Upper lobe of left lung (tissue), 6 donors: ENCODE measurements at regions not wholly inside any gene's neighbourhood (a gene's known extent, or its start where the extent isn't known, plus 50 kb on each side); places are given as distances from the start of the nearest gene placed in this dataset.

ENCODE experiments used
- ATAC-seq, 2 donors: fragments of 200-7000 bp; cut with Tn5 transposase; one replicate each; pipeline ENCODE4 v1.9.1; 2022; ENCODE audit warnings: mild to moderate bottlenecking in 2 of 2, moderate library complexity in 2 of 2; ENCODE audit not compliant: low FRiP score in 2 of 2
- DNase-seq, 2 donors: peaks; one replicate each; pipeline ENCODE4 v3.0.0-alpha.2; 2019 to 2020
- H3K27ac ChIP-seq, 4 donors: fragments of 200-600 bp; sonication (generic); one replicate each; pipeline ENCODE4 v1.5.1; 2016 to 2019
- H3K27me3 ChIP-seq, 4 donors: fragments of 200-600 bp; sonication (generic); one replicate each; pipeline ENCODE4 v1.5.1; 2017 to 2019
- H3K36me3 ChIP-seq, 4 donors: fragments of 200-600 bp; sonication (generic); one replicate each; pipeline ENCODE4 v1.5.1; 2016 to 2019
- H3K4me1 ChIP-seq, 4 donors: fragments of 200-600 bp; sonication (generic); one replicate each; pipeline ENCODE4 v1.5.1; 2018 to 2019
- H3K4me3 ChIP-seq, 4 donors: fragments of 200-600 bp; sonication (generic); one replicate each; pipeline ENCODE4 v1.5.1; 2017 to 2019; ENCODE audit warnings: mild to moderate bottlenecking in 2 of 4, moderate library complexity in 1 of 4
- H3K9me3 ChIP-seq, 4 donors: fragments of 200-600 bp; sonication (generic); one replicate each; pipeline ENCODE4 v1.5.1; 2018 to 2019
- EP300 ChIP-seq, 4 donors: sonication (generic); formaldehyde crosslinking; IDR thresholded peaks; one replicate each; pipeline ENCODE4 v1.5.1; 2017; ENCODE audit warnings: antibody characterized with exemption in 4 of 4, control low read depth in 2 of 4
- POLR2A ChIP-seq, 4 donors: fragments of 450-650 bp; IDR thresholded peaks; one replicate each; pipeline ENCODE4 v1.5.1; 2016 to 2017; ENCODE audit warnings: antibody characterized with exemption in 4 of 4, mild to moderate bottlenecking in 2 of 4
- POLR2AphosphoS5 ChIP-seq, 2 donors: sonication (generic); formaldehyde crosslinking; IDR thresholded peaks; one replicate each; pipeline ENCODE4 v1.5.1; 2017; ENCODE audit warnings: antibody characterized with exemption in 2 of 2
- WGBS, 2 donors: methylation state at CpG; one replicate each; pipeline ENCODE4 v1.1.5; 2017 to 2018; 5-methylcytosine and 5-hydroxymethylcytosine counted together
- TF ChIP-seq, protein P1 (sequence below), 6 experiments: fragments of 450-650 bp in 4 of 6; fragments of 200-600 bp in 2 of 6; sonication (generic) in 2 of 6; IDR thresholded peaks; one replicate each; pipeline ENCODE4 v1.5.1; 2016 to 2019; ENCODE audit warnings: antibody characterized with exemption in 6 of 6
- donor health status: DM: no; HTN: no; CAD: no; lungs with moderate emphysema.
- donor health status: DM: no; HTN: yes; CAD: no; lungs with severe emphysema.

DNA sequence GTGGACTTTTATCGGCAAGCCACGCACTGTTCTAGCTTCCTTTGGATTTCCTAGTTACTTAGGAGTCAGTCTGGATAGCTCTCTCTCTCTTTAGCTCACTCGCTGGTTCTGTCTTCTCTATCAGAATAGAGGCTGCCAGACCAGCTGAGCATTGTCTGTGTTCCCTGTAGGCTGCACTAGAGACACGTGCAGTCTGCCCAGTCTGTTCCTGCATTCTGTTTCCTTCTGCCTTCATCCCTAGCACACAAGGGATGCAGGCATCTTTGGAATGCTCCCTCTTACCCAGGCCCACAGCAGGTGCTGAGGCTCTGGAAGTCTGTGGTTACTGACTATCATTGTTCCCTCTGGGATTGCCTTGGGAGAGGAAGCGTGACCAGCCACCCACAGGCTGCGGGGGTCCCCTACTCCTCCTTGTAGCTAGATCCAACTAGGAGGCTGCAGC is 322.8 kb downstream of the ZNF621 start:
- DNase-seq (no peak), ATAC-seq (no peak)
- no peaks in the 10 kb centered on the region for H3K4me1 ChIP-seq
- no peak overlapping the region for H3K4me3 ChIP-seq
- TF ChIP-seq POLR2A (IDR thresholded peaks at IDR 0.05): no peak
- no peak for TF ChIP-seq EP300 (IDR thresholded peaks at IDR 0.05)
- TF ChIP-seq, protein P1, sequence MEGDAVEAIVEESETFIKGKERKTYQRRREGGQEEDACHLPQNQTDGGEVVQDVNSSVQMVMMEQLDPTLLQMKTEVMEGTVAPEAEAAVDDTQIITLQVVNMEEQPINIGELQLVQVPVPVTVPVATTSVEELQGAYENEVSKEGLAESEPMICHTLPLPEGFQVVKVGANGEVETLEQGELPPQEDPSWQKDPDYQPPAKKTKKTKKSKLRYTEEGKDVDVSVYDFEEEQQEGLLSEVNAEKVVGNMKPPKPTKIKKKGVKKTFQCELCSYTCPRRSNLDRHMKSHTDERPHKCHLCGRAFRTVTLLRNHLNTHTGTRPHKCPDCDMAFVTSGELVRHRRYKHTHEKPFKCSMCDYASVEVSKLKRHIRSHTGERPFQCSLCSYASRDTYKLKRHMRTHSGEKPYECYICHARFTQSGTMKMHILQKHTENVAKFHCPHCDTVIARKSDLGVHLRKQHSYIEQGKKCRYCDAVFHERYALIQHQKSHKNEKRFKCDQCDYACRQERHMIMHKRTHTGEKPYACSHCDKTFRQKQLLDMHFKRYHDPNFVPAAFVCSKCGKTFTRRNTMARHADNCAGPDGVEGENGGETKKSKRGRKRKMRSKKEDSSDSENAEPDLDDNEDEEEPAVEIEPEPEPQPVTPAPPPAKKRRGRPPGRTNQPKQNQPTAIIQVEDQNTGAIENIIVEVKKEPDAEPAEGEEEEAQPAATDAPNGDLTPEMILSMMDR (IDR thresholded peaks at IDR 0.05): peak in 1 of 6 experiments; percentile 6
- no peak for TF ChIP-seq POLR2AphosphoS5 (IDR thresholded peaks at IDR 0.05)
- H3K9me3 ChIP-seq: peaks cover 0 to 7% (median 2%) of the 10 kb centered on the region in 4 donors
- H3K27ac ChIP-seq: no peak overlapping the region
- H3K36me3 ChIP-seq: no peaks in the 10 kb centered on the region
- no peaks in the 10 kb centered on the region for H3K27me3 ChIP-seq
- WGBS, 2 donors: 64 to 72% methylated on average over 6 of the region's 6 CpGs

- ATAC-seq (no peak), DNase-seq (no peak)
- Histone ChIP-seq H3K27me3 (no peaks in the 10 kb centered on the region), H3K9me3 (peaks cover 0 to 7% (median 2%) of the 10 kb centered on the region in 4 donors), H3K4me3 (no peak overlapping the region), H3K4me1 (no peaks in the 10 kb centered on the region), H3K36me3 (no peaks in the 10 kb centered on the region), H3K27ac (no peak overlapping the region)
- WGBS, 2 donors: 94 to 98% methylated on average over 2 of the region's 2 CpGs
- TF ChIP-seq POLR2AphosphoS5 (IDR thresholded peaks at IDR 0.05): no peak
- TF ChIP-seq, protein P1 (IDR thresholded peaks at IDR 0.05): no peak
- TF ChIP-seq EP300 (IDR thresholded peaks at IDR 0.05): no peak
- no peak for TF ChIP-seq POLR2A (IDR thresholded peaks at IDR 0.05)
These were observed 323.7 kb downstream of the ZNF621 start for GRCh38 chr3:40848421-40848820.

DNA sequence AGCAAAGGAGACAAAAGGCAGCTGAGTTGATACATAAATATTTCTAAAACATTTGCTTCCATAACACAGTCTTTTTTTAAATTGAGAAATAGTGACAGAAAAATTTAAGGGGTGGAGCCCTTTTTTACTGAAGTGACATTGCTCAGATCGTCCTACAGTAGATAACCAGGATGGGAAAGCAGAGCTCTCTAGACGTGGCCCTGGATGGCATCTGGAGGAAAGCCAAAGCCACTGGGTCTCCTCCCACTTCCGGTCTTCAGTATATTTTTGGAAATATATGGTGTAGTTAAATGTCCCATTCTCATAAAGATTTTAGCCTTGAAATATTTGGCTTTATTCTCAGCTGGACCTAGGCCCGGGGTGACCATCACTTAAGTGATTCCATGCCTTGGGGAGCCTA is 326.1 kb downstream of the ZNF621 start:
- Histone ChIP-seq H3K27ac (no peak overlapping the region), H3K9me3 (peaks cover 0 to 3% (median under 1%) of the 10 kb centered on the region in 4 donors), H3K4me1 (no peaks in the 10 kb centered on the region), H3K4me3 (no peak overlapping the region), H3K36me3 (no peaks in the 10 kb centered on the region), H3K27me3 (no peaks in the 10 kb centered on the region)
- DNase-seq: no peak
- TF ChIP-seq POLR2A (IDR thresholded peaks at IDR 0.05): no peak
- no peak for TF ChIP-seq EP300 (IDR thresholded peaks at IDR 0.05)
- TF ChIP-seq POLR2AphosphoS5 (IDR thresholded peaks at IDR 0.05): no peak
- TF ChIP-seq, protein P1 (IDR thresholded peaks at IDR 0.05): no peak
- ATAC-seq: no peak
- 38 to 47% methylated on average over 4 of the region's 4 CpGs for WGBS, 2 donors

GRCh38 chr3:40851836-40852235 is 327.1 kb downstream of the ZNF621 start:
- 83 to 92% methylated on average over 3 of the region's 3 CpGs for WGBS, 2 donors

GRCh38 chr3:40852712-40853111 is 328.0 kb downstream of the ZNF621 start:
- Histone ChIP-seq H3K27me3 (no peaks in the 10 kb centered on the region), H3K9me3 (no peaks in the 10 kb centered on the region), H3K4me1 (no peaks in the 10 kb centered on the region), H3K4me3 (no peak overlapping the region), H3K27ac (no peak overlapping the region), H3K36me3 (no peaks in the 10 kb centered on the region)
- no peak for TF ChIP-seq POLR2AphosphoS5 (IDR thresholded peaks at IDR 0.05)
- TF ChIP-seq EP300 (IDR thresholded peaks at IDR 0.05): no peak
- TF ChIP-seq, protein P1 (IDR thresholded peaks at IDR 0.05): no peak
- TF ChIP-seq POLR2A (IDR thresholded peaks at IDR 0.05): no peak
- ATAC-seq (no peak), DNase-seq (no peak)
- WGBS, 2 donors: 90 to 97% methylated on average over 2 of the region's 2 CpGs

More at GRCh38 chr3:40851836-40852235, 327.1 kb downstream of the ZNF621 start:
- H3K9me3 ChIP-seq: no peaks in the 10 kb centered on the region
- H3K4me3 ChIP-seq: no peak overlapping the region
- H3K4me1 ChIP-seq: no peaks in the 10 kb centered on the region
- ATAC-seq (no peak), DNase-seq (no peak)
- no peak overlapping the region for H3K27ac ChIP-seq
- no peaks in the 10 kb centered on the region for H3K36me3 ChIP-seq
- no peak for TF ChIP-seq POLR2A (IDR thresholded peaks at IDR 0.05)
- TF ChIP-seq EP300 (IDR thresholded peaks at IDR 0.05): no peak
- TF ChIP-seq, protein P1 (IDR thresholded peaks at IDR 0.05): no peak
- no peak for TF ChIP-seq POLR2AphosphoS5 (IDR thresholded peaks at IDR 0.05)
- no peaks in the 10 kb centered on the region for H3K27me3 ChIP-seq
